Subcutaneous abdominal adipose tissue (tissue), 5 donors: ENCODE measurements at regions not wholly inside any gene's neighbourhood (a gene's known extent, or its start where the extent isn't known, plus 50 kb on each side); places are given as distances from the start of the nearest gene placed in this dataset.

Experiments used
- H3K27ac ChIP-seq: one replicate; pipeline ENCODE4 v1.7.0; 2013; ENCODE audit warnings: low read depth, mild to moderate bottlenecking, inconsistent platforms, low read length, moderate library complexity
- H3K27me3 ChIP-seq, 5 donors: one replicate each; pipeline ENCODE4 v1.7.0; 2013; ENCODE audit warnings: low read length in 5 of 5, inconsistent platforms in 1 of 5; ENCODE audit not compliant: control insufficient read depth in 5 of 5, insufficient read depth in 4 of 5
- H3K36me3 ChIP-seq, 5 donors: one replicate each; pipeline ENCODE4 v1.7.0; 2013; ENCODE audit warnings: low read length in 5 of 5; ENCODE audit not compliant: control insufficient read depth in 5 of 5, insufficient read depth in 5 of 5
- H3K4me1 ChIP-seq, 5 donors: one replicate each; pipeline ENCODE4 v1.7.0; 2013; ENCODE audit warnings: low read length in 5 of 5, mild to moderate bottlenecking in 3 of 5, moderate library complexity in 1 of 5; ENCODE audit not compliant: control insufficient read depth in 5 of 5, insufficient read depth in 5 of 5
- H3K4me3 ChIP-seq, 5 donors: one replicate each; pipeline ENCODE4 v1.7.0; 2013; ENCODE audit warnings: low read length in 5 of 5, low read depth in 1 of 5
- H3K9ac ChIP-seq, 5 donors: one replicate each; pipeline ENCODE4 v1.7.0; 2013; ENCODE audit warnings: low read length in 5 of 5, mild to moderate bottlenecking in 4 of 5, moderate library complexity in 3 of 5
- H3K9me3 ChIP-seq, 5 donors: one replicate each; pipeline ENCODE4 v1.7.0; 2013; ENCODE audit warnings: low read length in 5 of 5; ENCODE audit not compliant: control insufficient read depth in 5 of 5
- donor health status: healthy.
- donor health status: healthy.
- donor health status: healthy.
- donor health status: healthy.
- donor health status: healthy.

DNA sequence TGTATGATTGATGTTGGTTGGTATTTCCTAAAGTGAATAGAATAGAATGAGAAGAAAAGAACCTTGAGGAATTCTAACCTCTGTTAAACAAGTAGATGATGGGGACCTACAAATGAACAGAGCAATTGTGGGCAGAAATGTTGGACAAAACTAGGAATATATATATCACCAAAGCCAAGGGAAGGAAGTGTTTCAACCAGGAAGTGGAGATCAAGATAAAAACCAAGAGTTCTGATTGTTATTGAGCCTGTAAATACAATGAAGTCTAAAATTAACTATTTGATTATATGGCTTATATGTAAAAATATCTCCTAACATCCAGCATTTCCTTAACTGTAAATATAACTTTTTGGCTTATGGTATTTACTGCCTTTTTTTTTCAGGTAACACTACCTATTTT lies 730.0 kb downstream of the SOCS6 start:
- H3K27ac ChIP-seq = no peak overlapping the region
- no peaks in the 10 kb centered on the region for H3K27me3 ChIP-seq
- peaks cover 0 to 4% (median 0%) of the 10 kb centered on the region in 5 donors for H3K9me3 ChIP-seq
- H3K9ac ChIP-seq = no peak overlapping the region
- H3K4me1 ChIP-seq = no peaks in the 10 kb centered on the region
- no peaks in the 10 kb centered on the region for H3K36me3 ChIP-seq
- no peak overlapping the region for H3K4me3 ChIP-seq

GRCh38 chr18:71012789-71013188 lies 723.9 kb downstream of the SOCS6 start:
- Histone ChIP-seq H3K36me3 (no peaks in the 10 kb centered on the region), H3K4me3 (no peak overlapping the region), H3K9ac (no peak overlapping the region), H3K27ac (no peak overlapping the region), H3K4me1 (no peaks in the 10 kb centered on the region), H3K9me3 (peaks cover 0 to 4% (median 0%) of the 10 kb centered on the region in 5 donors), H3K27me3 (no peaks in the 10 kb centered on the region)

DNA sequence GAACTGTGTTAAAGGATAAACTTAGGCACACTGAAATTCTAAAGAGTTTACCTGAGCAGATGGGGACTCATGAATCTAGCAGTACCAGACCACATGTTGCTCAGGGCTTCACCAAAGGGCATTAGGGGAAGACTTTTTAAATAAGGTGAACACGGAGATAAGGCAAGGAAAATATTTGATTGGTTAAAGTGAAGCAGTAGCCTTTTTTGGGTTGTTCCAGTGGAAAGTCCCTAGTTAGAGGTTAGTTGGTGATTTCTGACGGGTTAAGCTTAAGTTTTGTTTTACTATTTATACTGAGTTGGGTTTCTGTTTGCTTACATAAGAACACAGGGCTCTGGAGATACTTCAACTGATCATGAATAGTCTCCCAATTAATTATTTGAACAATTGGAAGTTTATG lies 722.5 kb downstream of the SOCS6 start:
- no peak overlapping the region for H3K4me3 ChIP-seq
- no peaks in the 10 kb centered on the region for H3K36me3 ChIP-seq
- no peaks in the 10 kb centered on the region for H3K27me3 ChIP-seq
- H3K4me1 ChIP-seq = no peaks in the 10 kb centered on the region
- H3K27ac ChIP-seq = no peak overlapping the region
- H3K9me3 ChIP-seq = peaks cover 0 to 4% (median 0%) of the 10 kb centered on the region in 5 donors
- no peak overlapping the region for H3K9ac ChIP-seq

DNA sequence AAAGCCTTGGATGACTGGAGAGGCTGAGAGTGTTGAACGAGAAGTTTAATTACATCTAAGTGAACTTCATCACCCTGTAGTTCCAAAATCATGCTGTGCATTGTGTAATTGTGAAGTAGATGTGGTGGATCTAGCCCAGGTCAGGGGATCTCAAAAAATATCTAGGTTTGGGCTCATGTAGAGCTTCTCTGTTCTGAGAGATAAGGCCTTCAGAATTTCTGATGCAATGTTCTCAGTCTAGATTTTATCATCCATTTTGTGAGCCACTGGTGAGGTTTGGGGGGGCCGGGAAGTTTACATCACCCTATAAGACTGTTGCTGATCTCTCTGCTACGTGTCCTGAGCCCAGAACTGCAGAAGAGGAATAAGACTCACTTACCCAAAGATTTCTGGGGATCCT lies 719.4 kb downstream of the SOCS6 start:
- H3K36me3 ChIP-seq = no peaks in the 10 kb centered on the region
- no peak overlapping the region for H3K27ac ChIP-seq
- H3K9me3 ChIP-seq = no peaks in the 10 kb centered on the region
- H3K4me1 ChIP-seq = no peaks in the 10 kb centered on the region
- H3K4me3 ChIP-seq = no peak overlapping the region
- H3K27me3 ChIP-seq = no peaks in the 10 kb centered on the region
- H3K9ac ChIP-seq = no peak overlapping the region

DNA sequence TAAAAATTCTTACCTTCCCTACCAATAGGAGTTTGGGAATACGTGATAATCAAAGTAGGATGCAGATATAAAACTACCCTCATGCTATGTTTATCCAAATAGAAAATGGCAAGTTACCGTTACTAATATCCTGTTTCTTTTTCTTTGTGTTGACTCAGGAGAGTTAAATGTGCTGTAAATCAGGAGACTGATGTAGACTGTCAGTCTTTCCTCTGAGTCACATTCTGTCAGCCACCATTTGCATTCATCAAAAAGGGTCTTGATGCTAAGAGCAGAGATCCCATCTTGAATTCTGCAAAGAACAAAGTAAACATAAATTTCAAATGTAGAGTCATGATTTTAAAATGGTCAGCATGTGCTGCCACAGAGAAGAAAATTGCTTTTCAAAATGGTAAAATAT lies 712.8 kb downstream of the SOCS6 start:
- Histone ChIP-seq H3K4me1 (no peaks in the 10 kb centered on the region), H3K9ac (no peak overlapping the region), H3K9me3 (peaks cover 0 to 4% (median 0%) of the 10 kb centered on the region in 5 donors), H3K27me3 (no peaks in the 10 kb centered on the region), H3K27ac (no peak overlapping the region), H3K4me3 (no peak overlapping the region), H3K36me3 (no peaks in the 10 kb centered on the region)

- H3K36me3 ChIP-seq = no peaks in the 10 kb centered on the region
- H3K27me3 ChIP-seq = no peaks in the 10 kb centered on the region
- H3K9me3 ChIP-seq = peaks cover 0 to 4% (median 0%) of the 10 kb centered on the region in 5 donors
- no peak overlapping the region for H3K4me3 ChIP-seq
- H3K27ac ChIP-seq = no peak overlapping the region
- peaks cover 0 to 8% (median 4%) of the 10 kb centered on the region in 5 donors for H3K4me1 ChIP-seq
- H3K9ac ChIP-seq = no peak overlapping the region
Observed at GRCh38 chr18:70998490-70998889, 709.6 kb downstream of the SOCS6 start.

DNA sequence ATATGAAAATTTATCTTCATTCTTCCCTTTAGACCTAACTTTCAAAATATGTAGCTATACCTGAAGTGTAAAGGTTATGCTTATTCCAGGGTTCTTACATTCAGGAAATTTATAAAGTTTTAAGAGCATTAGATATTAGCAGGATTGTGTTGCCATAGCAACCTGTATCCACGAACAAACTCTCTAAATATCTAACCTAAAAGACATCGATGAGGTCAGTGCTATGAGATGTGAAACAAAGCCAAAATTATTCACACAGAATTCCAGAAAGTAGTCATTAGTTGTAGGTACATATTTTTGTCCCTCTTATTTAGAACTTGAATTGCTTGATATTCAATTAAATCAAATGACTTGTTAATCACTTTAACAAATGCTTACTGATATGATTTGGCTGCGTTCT lies 705.3 kb downstream of the SOCS6 start:
- Histone ChIP-seq H3K27me3 (no peaks in the 10 kb centered on the region), H3K9ac (no peak overlapping the region), H3K4me1 (peaks cover 0 to 8% (median 4%) of the 10 kb centered on the region in 5 donors), H3K9me3 (no peaks in the 10 kb centered on the region), H3K36me3 (no peaks in the 10 kb centered on the region), H3K27ac (no peak overlapping the region), H3K4me3 (no peak overlapping the region)

- Histone ChIP-seq H3K9ac (no peak overlapping the region), H3K36me3 (no peaks in the 10 kb centered on the region), H3K27ac (no peak overlapping the region), H3K4me3 (no peak overlapping the region), H3K4me1 (peaks cover 0 to 8% (median 4%) of the 10 kb centered on the region in 5 donors), H3K9me3 (peaks cover 0 to 7% (median 0%) of the 10 kb centered on the region in 5 donors), H3K27me3 (no peaks in the 10 kb centered on the region)
Observed at GRCh38 chr18:70991577-70991976, 702.7 kb downstream of the SOCS6 start.

GRCh38 chr18:70985948-70986347 lies 697.1 kb downstream of the SOCS6 start:
- Histone ChIP-seq H3K9ac (no peak overlapping the region), H3K27ac (no peak overlapping the region), H3K9me3 (peaks cover 0 to 9% (median 6%) of the 10 kb centered on the region in 5 donors), H3K27me3 (no peaks in the 10 kb centered on the region), H3K36me3 (no peaks in the 10 kb centered on the region), H3K4me3 (no peak overlapping the region), H3K4me1 (no peaks in the 10 kb centered on the region)

DNA sequence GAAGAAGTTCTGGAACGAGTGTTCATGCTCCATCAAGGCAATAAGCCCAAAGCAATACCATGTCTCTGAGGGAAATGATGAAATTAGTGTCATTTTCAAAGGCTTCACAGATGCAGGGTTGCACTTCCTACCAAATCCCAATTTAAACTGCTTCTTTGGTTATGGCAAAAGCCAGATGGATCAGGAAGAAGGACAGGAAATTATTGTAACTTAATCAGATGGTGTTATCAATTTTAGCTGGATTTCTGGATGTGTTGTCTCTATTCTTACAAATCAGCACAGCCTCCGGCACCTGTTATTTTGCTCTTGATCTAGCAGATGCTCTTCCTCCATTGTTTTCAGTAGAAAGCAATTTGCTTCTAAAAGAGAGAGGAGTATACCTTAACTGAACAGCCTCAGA lies 693.4 kb downstream of the SOCS6 start:
- Histone ChIP-seq H3K9ac (no peak overlapping the region), H3K9me3 (peaks cover 0 to 14% (median 2%) of the 10 kb centered on the region in 5 donors), H3K36me3 (no peaks in the 10 kb centered on the region), H3K4me1 (no peaks in the 10 kb centered on the region), H3K27me3 (no peaks in the 10 kb centered on the region), H3K27ac (no peak overlapping the region), H3K4me3 (no peak overlapping the region)
